HG02840 (cell line): ENCODE measurements at regions not wholly inside any gene's neighbourhood (a gene's known extent, or its start where the extent isn't known, plus 50 kb on each side); places are given as distances from the start of the nearest gene placed in this dataset.
A peak's percentile ranks its signal among the peaks of the same experiment; 100 is the strongest.

Experiments used
- ATAC-seq: cut with Tn5 transposase; IDR thresholded peaks from one replicate; pipeline ENCODE4 v1.9.1; 2021; ENCODE audit warnings: mild to moderate bottlenecking, moderate library complexity, moderate number of reproducible peaks; ENCODE audit not compliant: unreplicated experiment, low FRiP score

DNA sequence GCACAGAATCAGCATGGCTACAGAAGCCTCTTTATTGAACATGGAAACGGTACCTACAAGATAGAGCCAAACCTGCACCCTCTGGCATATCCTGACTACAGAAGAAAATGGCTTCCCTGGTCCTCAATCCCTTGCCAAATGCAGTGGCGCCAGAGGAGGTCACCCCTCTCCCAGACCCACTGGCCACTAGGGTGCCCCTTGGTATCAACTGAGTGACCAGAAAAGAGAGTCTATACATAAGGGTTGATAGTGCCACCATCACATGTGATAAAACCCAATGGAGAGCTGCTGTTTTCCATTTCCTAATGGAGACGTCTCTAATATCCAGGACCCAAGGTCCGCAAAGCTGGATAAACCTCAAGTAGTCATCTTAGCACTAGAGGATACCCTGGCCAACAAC is 52.7 kb upstream of the ALK start:
- ATAC-seq, result no peak

DNA sequence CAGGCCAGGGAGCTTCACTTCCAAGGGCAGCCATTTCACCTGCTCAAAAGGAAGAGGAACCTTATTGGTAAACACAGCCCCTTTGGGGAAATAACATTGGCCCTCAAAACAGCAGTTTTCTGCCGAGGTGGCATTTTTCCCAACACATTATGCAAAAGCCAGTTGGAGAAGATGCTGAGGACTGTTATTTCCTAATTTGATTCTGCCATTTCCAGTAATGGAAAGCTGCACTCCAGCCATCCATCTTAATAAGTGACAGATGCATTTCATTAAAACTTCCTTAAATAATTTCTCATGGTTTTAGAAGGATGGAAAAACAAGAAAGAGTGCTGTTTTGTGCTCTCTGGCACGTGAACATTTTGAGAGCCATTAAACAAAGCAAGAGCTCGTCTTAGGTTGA is 55.9 kb upstream of the ALK start:
- no peak for ATAC-seq

DNA sequence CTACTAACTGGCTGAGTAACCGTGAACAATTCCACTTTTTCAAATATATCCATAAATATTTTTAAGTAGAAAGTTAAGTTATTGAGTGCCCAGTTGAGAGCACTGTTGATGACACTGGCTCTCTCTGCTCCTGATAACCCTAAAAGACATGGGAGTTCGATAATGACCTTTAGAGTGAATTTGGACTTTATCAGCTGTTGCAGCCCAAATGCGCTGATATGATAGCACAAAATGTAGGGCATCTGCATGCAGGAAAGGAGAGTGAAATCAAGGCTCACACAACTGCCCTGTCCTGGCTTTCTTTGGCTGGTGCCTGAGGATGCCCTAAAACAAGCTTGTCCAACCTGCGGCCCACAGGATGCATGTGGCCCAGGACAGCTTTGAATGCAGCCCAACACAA is 60.0 kb upstream of the ALK start:
- no peak for ATAC-seq

DNA sequence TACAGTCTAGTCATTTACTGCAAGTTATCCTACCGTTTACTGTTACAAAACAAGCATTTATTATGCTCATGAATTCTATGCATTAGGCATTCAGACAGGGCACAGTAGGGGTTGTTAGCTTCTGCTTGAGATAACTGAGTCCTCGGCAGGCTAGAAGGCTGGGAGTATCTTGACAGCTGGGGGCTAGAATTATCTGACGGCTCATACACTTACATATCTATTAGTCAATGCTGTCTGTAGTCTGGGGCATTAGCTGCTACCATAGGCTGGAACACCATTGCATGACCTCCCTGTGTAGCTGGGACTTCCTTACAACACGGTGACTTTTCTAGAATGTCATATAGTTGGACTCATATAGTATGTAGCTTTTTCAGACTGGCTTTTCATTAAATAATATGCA is 61.9 kb upstream of the ALK start:
- ATAC-seq, result no peak

DNA sequence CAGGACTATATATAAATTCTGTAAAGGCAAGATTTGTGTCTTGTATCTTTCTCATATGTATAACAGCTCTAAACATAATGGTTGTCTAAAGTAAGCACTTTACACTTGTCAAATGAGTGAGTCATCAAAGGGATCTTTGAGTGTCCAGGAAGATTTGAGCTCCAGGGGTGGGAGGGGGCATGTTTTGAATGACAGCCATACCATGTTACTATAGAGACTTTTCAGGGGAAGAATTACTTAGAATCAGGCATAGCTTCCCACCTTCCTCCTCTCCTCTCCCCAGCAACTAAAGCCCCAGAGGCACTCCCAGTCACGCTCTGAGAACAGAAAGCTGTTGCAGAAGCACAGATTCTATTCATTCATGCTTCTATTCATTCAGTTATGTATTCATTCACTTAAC is 65.8 kb upstream of the ALK start:
- ATAC-seq, result no peak

DNA sequence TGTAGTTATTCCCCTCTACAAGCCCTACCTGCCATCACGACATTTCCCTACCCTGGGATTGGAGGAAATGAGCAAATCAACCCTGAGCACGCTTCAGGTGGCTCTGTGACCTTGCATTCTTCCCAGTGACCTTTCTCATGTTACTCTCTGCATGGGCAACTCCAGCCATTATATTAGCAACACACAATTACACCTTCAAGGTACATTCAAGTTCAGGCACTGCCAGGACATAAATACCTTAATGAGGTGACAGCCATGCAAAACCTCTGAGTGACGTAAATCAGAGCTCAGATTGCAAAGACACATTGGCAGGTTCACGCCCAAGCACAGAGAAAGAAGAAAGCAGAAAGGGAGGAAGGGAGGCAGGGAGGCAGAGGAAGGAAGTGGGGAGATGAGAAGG is 68.7 kb upstream of the ALK start:
- no peak for ATAC-seq

DNA sequence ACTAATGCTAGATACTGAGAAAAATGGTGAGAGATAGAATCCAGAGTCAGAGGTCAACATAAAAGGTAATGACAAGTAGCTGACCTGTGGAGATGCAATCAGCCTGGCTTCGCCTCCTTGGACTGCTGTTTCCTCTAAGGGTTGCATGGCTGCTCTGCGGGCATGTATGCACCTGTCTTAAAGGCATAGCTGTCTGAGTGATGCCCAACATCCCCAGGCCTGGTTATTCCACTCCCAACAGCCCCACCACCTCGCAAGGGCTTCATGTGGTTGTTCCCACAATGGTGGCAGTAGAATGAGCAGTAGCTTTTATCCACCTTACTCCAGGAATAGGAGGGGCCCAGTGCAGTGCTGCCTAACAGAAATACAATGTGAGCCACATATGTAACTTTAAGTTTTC is 69.7 kb upstream of the ALK start:
- no peak for ATAC-seq

DNA sequence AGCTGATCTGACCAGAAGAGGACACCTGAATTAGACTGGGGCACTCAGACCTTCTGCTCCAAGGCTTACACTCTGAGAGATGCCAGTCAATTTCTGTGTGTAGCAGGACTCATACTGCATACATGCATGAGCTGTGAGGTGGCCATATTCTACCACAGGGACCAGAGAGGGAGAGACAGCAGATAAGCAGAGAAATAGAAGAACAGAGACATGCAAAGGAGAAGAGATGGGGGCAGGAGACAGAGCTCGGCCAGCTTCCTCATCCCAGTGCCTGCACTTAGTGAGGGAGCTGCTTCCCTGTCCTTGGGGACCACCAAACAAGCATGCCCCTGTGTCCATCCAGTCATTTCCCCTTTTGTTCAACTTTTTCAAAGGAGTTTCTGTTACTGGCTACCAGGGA is 73.9 kb upstream of the ALK start:
- no peak for ATAC-seq

DNA sequence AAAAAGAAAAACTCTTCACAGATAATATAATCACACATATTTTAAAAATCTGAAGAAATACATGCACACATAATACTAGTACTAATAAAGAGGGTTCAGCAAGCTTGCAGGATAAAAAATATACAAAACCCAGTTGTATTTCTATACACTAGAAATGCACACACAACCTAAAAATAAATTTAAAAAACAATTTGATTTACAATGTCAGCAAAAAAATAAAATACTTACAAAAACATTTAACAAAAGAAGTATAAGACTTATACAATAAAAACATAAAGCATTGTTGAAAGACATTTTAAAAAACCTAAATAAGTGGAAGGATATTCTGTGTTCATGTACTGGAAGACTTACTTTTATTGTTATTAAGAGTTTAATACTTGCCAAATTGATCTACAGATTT is 81.7 kb upstream of the ALK start:
- ATAC-seq, result no peak

DNA sequence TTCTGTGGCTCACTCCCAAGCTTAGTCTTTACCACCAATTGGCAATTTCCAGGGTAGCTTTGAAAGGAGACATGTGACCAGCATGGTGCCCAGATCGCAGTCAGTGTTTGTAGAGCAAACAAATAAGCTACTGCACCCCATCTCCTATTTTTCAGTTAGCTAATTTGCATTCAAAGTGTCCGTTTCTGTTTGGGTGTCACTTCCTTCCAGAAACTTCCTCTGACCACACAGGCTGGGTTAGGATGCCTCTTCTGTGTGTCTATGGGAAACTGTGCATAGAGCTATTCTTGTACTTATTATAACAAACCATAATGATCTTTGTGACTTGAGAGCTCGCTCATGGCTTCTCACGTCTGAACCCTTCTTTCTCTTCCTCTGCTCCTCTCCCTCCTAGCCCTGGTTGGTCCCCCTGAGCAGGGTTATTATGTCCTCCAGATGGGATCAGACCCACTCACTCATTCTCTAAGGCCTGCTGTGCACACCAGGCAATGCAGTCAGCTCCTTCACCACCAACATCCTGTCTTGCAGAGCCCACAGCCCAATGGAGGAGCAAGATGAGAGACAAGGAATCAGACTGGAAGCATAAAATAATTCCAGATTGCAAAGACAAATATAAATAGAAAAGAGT is 101.2 kb upstream of the ALK start:
- peak; percentile 77 for ATAC-seq

DNA sequence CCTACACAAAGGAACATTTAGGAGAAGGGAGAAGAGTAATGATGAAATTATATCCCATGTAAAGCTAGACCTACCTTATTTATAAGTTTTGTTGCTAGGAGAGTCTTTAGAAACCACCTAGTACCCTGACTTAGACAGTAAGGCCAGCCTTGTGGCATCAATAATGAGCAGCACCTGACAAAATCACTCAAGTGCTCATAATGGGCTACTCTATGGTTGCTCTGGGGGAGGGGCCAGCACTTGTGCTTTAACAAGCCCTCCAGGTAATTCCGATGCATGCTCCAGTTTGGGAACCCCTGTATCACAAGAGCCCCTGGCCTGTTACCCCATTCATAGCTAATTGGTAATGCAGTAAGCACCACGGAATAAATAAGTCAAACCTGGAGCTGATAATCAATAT is 102.9 kb upstream of the ALK start:
- no peak for ATAC-seq

DNA sequence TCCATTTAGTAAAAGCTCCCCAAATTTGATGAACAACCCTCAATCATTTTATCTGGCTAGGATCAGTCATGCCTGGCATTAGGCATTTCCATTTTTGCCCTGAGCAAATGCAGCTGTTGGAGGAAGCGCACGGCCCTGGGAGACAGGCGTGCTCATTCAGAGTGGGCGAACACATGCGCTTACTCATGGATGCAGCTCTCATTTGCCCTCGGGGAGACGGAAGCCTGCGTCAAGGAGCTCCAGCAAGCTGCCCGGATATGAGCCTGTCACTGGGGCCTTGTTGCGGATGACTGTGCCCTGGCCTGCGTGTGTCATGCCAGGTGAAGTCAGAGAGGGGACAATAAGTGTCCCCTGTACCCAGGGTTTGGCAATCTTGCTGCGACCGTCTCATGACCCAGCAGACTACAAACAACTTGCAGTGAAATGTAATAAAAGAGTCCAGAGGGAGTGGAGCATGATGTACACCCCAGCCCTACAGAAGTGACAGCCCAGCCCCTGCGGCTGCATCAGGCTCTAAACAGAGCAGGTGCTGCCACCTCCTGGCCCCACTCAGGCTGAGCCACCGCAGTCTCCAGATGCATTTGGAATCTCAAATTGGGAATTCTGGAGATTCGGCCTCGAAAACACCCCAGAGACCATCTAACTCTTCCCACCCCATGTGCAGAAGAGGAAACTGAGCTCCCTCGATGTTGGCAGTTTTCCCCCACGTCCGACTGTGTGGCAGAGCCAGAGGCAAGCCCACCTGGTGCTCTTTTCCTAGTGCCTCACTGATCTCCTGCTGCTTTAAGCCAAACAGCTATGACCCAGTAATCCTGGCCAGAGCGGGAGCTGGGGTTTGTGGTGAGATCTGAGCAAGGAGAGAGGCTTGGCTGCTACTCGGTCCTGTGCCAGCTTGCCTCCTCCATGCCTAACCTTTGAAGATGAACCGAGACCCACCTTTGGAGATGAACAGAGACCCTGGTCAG is 105.0 kb upstream of the ALK start:
- ATAC-seq, result no peak

DNA sequence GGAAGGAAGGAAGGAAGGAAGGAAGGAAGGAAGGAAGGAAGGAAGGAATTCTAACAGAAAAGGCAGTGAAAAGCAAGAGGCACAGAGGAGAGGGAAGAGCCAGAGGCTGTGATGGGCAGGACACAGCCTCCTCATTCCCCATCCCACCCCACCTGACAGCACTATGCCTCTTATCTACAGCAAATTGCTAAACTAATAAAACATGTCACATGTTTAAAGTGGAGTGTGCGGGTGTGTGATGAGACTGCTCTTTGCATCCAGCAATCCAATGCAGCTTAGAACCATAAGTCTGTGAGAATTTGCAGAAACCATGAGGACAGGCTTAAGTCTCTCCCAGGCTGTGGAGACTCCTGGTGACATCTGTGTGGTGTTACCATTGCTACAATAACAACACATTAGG is 108.4 kb upstream of the ALK start:
- ATAC-seq, result no peak

DNA sequence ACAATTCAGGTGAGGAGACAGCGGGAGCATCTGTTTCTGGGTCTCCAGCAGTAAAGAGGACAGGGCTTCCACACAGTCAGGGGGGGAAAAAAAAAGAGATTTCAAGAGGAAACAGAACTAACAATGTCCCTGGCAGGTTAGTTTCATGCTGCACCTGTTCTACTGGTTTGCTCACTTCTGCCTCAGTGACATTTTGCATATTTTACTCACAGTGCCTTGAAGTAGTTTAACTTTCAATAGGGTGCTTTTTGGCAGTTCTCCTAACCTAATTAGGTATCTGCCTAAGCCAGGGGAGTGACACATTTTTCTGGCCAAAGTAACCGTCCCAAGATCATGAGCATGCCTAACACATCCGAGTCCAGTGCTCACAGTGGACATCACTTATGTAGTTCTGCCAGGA is 109.0 kb upstream of the ALK start:
- no peak for ATAC-seq

DNA sequence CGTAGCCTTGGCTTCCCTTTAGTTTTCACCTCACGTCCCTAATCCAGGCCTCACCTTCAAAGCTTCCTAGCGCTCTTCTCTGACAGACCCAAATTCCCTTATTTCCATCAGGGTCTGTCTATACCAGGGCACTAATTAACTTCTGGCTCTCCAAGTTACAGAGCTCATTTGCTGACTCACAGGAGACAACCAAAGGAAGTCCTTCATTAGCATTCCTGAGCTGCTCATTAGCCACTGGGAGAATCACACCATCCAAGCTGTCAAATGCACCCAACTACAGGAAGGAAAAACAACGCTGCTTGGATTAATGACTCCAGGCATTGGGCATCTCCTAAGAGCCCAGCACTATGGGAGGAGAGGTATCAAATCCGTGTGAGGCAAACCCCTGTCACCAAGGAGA is 109.8 kb upstream of the ALK start:
- ATAC-seq, result no peak

DNA sequence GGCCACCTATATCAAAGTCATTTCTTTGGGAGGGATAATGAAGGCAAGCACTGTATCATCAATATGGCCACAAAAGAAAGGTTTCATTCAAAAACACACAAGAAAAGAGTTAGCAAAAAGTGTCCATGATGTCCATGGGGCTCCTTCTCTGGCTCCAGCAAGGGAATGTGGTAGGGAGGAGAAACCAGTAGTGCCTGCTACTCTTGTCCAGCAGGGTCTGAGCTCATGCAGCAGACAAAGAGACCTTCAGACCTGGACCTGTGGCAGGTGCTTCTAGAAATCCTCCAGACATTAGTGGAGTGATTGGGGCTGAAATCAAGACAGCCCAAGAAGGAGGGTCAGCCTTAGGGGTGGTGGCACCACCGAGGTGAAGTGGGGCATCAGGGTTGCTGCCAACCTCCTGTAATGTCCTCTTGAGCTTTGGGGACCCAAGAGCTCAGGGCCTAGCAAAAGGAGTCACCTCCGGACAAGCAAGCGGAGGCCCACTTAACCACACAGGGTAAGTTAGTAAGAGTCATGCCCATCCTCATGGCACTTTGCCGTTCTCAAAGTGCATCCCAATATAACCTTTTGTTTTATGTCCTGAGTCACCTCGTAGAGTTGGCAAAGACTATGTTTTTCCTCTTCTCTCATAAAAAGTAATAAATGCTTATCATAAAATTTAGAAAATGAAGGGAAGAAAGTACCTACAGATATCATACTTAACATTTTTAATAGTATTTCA is 112.6 kb upstream of the YPEL5 start:
- ATAC-seq, result no peak

DNA sequence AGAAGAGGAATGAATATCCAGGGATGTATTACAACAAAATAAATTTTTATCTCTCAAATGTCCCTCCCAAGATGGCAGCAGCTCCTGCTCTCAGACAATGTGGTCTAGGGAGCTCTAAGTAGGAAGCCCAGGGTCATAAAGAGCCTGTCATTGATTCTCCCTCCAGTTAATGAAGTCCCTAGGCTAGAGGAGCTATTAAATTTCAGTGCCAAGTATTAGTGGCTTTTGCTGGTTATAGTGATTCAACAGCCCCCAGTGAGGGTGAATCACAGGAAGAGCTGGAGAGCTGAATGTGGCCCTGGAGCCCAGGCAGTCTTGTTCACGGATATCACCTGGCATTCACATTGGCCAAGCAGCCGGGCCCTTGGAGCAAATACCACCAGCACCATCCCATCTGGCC is 109.8 kb upstream of the YPEL5 start:
- no peak for ATAC-seq

DNA sequence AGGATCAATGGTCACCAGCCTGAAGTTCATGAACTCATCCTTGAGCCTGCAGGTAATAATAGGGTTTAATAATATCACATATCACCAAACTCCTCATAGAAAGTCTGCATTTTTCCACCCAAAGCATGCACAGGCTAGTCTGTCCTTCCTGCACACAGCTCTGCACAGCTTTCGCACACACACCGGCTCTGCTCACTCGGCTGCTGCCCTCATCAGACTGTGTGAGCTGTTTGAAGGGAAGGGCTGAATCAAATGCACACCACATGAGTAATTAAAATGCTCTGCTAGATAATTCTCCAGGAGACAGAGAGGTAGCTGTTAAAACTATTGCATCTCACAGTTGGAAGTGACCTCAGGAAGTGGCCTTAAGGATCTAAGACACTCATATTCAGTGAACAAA is 108.4 kb upstream of the YPEL5 start:
- no peak for ATAC-seq

DNA sequence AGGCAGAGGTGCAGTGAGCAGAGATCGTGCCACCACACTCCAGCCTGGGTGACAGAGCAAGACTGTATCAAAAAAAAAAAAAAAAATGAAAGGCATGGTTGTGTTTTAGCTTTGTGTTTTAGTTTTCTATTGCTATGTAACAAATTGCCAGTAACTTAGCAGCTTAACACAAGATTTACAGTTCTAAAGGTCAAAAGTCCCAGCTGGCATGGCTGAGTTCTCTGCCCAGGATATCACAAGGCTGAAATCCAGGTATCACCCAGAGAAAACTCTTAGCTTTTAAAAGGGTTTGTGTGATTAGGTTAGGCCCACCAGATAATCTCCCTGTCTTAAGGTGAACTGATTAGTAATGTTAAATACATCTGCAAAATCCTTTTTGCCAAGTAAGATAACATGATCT is 107.7 kb upstream of the YPEL5 start:
- ATAC-seq, result no peak

DNA sequence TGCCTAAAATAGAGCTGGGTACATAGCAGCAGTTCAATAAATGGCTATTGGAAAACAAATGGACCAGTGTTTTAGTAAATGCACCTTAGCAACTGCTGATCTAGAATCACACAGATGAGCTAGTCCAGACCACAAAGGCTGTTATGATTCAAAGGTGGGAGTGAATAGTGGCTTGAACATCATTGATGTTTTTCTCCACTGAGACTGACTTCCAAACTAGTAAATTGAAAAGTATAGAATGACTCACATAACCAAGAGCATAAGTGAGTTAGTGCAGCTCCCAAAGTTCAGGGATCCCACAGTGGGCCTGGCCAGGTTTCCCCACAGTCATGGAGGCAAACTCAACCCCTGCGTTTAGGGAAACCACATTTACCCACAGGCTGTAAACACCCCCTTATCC is 106.7 kb upstream of the YPEL5 start:
- ATAC-seq, result no peak

DNA sequence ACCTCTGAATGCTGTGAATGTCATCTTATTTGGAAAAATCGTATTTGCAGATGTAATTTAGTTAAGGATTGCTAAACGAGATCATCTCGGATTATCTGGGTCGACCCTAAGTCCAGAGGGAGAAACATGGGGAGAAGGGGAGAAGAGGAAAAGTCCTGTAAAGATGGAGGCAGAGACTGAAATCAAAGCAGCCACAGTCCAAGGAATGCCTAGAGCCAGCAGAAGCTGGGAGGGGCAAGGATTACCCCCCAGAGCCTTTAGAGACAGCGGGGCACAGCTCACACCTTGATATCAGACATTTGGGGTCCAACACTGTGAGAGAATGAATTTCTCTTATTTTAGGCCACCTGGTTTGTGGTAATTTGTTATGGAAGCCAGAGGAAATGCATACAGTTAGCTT is 104.9 kb upstream of the YPEL5 start:
- ATAC-seq, result no peak

DNA sequence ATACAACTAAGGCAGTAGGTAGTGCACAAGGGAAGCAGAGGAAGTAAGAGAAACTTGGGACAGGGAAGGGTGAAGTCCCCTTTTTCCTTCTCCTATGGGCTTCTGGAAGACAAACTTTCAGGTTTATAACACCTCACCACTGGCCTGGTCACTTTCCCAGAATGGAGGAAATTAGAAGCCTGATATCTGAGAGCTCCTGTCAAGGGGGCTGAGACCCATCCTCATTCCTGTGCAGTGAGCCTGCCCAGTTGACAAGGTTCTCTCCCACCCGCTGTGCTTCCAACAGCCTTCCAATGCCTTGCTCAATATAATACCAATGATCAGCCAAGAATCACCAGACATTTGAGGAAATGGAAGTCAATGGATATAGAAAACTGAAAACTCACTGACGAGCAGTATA is 100.4 kb upstream of the YPEL5 start:
- ATAC-seq, result no peak
